DND-41 (cell line): ENCODE measurements at regions not wholly inside any gene's neighbourhood (a gene's known extent, or its start where the extent isn't known, plus 50 kb on each side); places are given as distances from the start of the nearest gene placed in this dataset.
"Not testable (repeated sequence)": the region's sequence is repeated elsewhere in the genome, so short reads cannot be mapped to it uniquely, and the experiment has no call there.

ENCODE experiments used
- ATAC-seq: fragments of 200-7000 bp; cut with Tn5 transposase; 3 replicates; pipeline ENCODE4 v1.9.1; 2021; ENCODE audit warnings: low read depth; ENCODE audit not compliant: insufficient read depth
- DNase-seq: peaks from one replicate; pipeline ENCODE4 v3.0.0-alpha.2; 2020
- H2AFZ ChIP-seq: 2 replicates; pipeline ENCODE4 v1.6.0; 2012; ENCODE audit warnings: low read depth, low read length
- H3K27ac ChIP-seq: 2 replicates; pipeline ENCODE4 v1.5.1; 2012; ENCODE audit warnings: low read length, inconsistent platforms
- H3K27me3 ChIP-seq: fragments of 200-600 bp; sonication (generic); 2 replicates; pipeline ENCODE4 v1.6.0; 2012; ENCODE audit warnings: low read length, mild to moderate bottlenecking, inconsistent platforms; ENCODE audit not compliant: insufficient read depth, poor library complexity
- H3K36me3 ChIP-seq: 2 replicates; pipeline ENCODE4 v1.5.1; 2012; ENCODE audit warnings: low read length, inconsistent platforms; ENCODE audit not compliant: insufficient read depth
- H3K4me1 ChIP-seq: 2 replicates; pipeline ENCODE4 v1.5.1; 2012; ENCODE audit warnings: mild to moderate bottlenecking, low read length; ENCODE audit not compliant: insufficient read depth
- H3K4me2 ChIP-seq: 2 replicates; pipeline ENCODE4 v1.6.0; 2012; ENCODE audit warnings: mild to moderate bottlenecking, moderate library complexity, low read length, inconsistent platforms; ENCODE audit not compliant: insufficient read depth
- H3K4me3 ChIP-seq, 2 experiments: fragments of 200-600 bp in 1 of 2; shearing (Covaris generic) in 1 of 2; 2 replicates each; pipeline ENCODE4 v1.5.1; 2012 to 2016; ENCODE audit warnings: inconsistent platforms in 2 of 2, low read length in 2 of 2, mild to moderate bottlenecking in 2 of 2, low read depth in 1 of 2, moderate library complexity in 1 of 2
- H3K79me2 ChIP-seq: 2 replicates; pipeline ENCODE4 v1.6.0; 2012; ENCODE audit warnings: low read length, inconsistent platforms; ENCODE audit not compliant: insufficient read depth
- H3K9ac ChIP-seq: 2 replicates; pipeline ENCODE4 v1.6.0; 2012; ENCODE audit warnings: low read depth, mild to moderate bottlenecking, inconsistent platforms, low read length, moderate library complexity
- H3K9me3 ChIP-seq: 2 replicates; pipeline ENCODE4 v1.5.1; 2012; ENCODE audit warnings: low read length, moderate library complexity, mild to moderate bottlenecking, inconsistent platforms; ENCODE audit not compliant: insufficient read depth, severe bottlenecking
- H4K20me1 ChIP-seq: 2 replicates; pipeline ENCODE4 v1.6.0; 2012; ENCODE audit warnings: low read length; ENCODE audit not compliant: insufficient read depth
- CTCF ChIP-seq: IDR thresholded peaks from 2 replicates; pipeline ENCODE4 v1.5.1; 2012; ENCODE audit warnings: borderline replicate concordance, low read length, moderate library complexity, mild to moderate bottlenecking; ENCODE audit not compliant: poor library complexity, severe bottlenecking; ENCODE audit errors: extremely low read depth
- EZH2 ChIP-seq: IDR thresholded peaks from 3 replicates; pipeline ENCODE4 v1.6.1; 2012; ENCODE audit warnings: borderline replicate concordance, low read depth, mild to moderate bottlenecking, moderate library complexity, low read length, inconsistent platforms; ENCODE audit not compliant: severe bottlenecking

DNA sequence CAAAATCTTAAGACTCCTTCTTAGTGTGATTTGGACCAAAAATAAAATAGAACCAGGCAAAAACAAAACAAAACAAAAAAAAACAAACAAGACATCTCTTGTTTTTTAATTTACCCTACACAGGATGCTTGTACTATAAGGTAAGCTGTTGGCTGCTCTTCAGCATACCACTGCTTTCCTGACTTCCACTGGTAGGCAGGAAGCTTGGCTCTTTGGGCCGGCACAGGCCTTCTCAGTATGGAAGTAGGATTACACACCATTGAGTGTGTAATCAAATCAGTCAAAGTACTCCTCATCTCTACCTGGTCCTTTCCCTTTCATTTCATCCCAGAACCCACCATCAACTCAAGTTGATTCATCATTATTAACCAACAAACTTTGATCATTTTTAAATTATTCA lies 61.9 kb upstream of the RGS1 start:
- peak overlapping the region; percentile 32; the same call in 1 of the 2 replicates for H3K9ac ChIP-seq
- H3K79me2 ChIP-seq = peaks cover 18% of the 10 kb centered on the region
- no peaks in the 10 kb centered on the region for H4K20me1 ChIP-seq
- DNase-seq (peak; percentile 42), ATAC-seq (no peak)
- no peaks in the 10 kb centered on the region for H3K36me3 ChIP-seq
- TF ChIP-seq EZH2 (no peak), CTCF (no peak)
- no peaks in the 10 kb centered on the region for H3K27me3 ChIP-seq
- H3K4me1 ChIP-seq = peaks cover 91% of the 10 kb centered on the region
- H3K4me3 ChIP-seq = no peak overlapping the region
- H3K9me3 ChIP-seq = no peaks in the 10 kb centered on the region
- H2AFZ ChIP-seq = no peak overlapping the region
- peak overlapping the region; percentile 97 for H3K27ac ChIP-seq
- 0 out of 2 replicates have a peak overlapping the region, but pooled peaks have one; percentile 9 for H3K4me2 ChIP-seq

- Histone ChIP-seq H3K4me2 (peak overlapping the region; percentile 56), H3K27me3 (no peaks in the 10 kb centered on the region), H2AFZ (no peak overlapping the region), H3K9me3 (no peaks in the 10 kb centered on the region), H3K4me3 (peak overlapping the region in 1 of 2 experiments; percentile 44; a peak in 1 of 4 replicates), H4K20me1 (no peaks in the 10 kb centered on the region), H3K4me1 (peaks cover 95% of the 10 kb centered on the region), H3K79me2 (peaks cover 20% of the 10 kb centered on the region), H3K27ac (peak overlapping the region; percentile 97), H3K9ac (peak overlapping the region; percentile 67), H3K36me3 (no peaks in the 10 kb centered on the region)
- TF ChIP-seq EZH2 = no peak
- no peak for TF ChIP-seq CTCF
- ATAC-seq = peak; percentile 94
- DNase-seq = peak; percentile 87
Observed at GRCh38 chr1:192516776-192517297, 58.7 kb upstream of the RGS1 start.

DNA sequence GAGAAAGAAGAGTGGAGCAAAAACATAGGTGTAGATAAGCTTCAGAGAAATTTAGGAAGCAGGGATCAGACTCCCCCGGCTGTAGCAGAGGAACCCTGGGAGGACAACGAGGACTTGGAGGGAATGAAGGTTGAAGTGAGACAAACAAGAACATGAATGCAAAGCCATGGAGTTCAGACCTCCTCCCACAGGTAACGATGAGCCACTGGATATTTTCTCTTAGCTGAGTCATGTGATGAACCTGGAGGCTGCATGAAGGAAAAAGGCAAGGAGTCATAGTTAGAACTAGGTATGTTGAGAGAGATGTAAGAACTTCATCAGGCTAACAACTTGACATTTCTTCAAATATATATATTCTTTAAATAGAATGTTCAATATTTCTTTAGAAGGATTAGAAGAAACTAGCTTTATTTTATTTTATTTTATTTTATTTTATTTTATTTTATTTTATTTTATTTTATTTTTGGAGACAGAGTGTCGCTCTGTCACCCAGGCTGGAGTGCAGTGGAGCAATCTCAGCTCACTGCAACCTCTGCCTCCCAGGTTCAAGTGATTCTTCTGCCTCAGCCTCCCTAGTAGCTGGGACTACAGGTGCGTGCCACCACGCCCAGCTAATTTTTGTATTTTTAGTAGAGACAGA lies 57.7 kb upstream of the RGS1 start:
- H3K9me3 ChIP-seq, H3K27me3 ChIP-seq, H3K36me3 ChIP-seq, H4K20me1 ChIP-seq, ATAC-seq, DNase-seq: not testable (repeated sequence)
- peak overlapping the region; percentile 18; the same call in 1 of the 2 replicates for H2AFZ ChIP-seq
- peaks cover 95% of the 10 kb centered on the region for H3K4me1 ChIP-seq
- H3K9ac ChIP-seq = peak overlapping the region; percentile 57
- H3K27ac ChIP-seq = peak overlapping the region; percentile 92
- H3K79me2 ChIP-seq = peaks cover 16% of the 10 kb centered on the region
- H3K4me2 ChIP-seq = peak overlapping the region; percentile 56
- peak overlapping the region in 1 of 2 experiments; percentile 39; a peak in 2 of 4 replicates for H3K4me3 ChIP-seq

DNA sequence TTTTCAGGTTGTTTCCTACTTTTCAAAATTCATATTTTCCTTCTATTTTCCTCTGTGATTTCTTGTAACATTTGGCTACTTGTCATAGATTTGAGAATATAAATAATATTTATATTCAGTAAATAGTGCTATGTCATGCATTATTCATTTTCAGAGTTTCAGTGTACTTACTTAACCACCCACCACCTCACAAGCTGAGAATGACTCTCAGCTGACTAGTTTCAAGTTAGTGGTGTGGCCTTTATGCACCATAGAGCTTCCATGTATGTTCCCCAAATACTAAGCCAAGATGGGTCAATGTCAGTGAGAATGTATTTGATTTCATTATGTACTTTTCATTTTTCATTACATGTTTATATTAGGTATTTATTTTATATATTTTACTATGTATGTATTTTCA lies 56.9 kb upstream of the RGS1 start:
- H3K9me3 ChIP-seq = no peaks in the 10 kb centered on the region
- H3K4me3 ChIP-seq = no peak overlapping the region
- no peak for TF ChIP-seq EZH2
- TF ChIP-seq CTCF = no peak
- H2AFZ ChIP-seq = no peak overlapping the region
- H3K4me2 ChIP-seq = no peak overlapping the region
- H3K36me3 ChIP-seq = no peaks in the 10 kb centered on the region
- peaks cover 16% of the 10 kb centered on the region for H3K79me2 ChIP-seq
- no peaks in the 10 kb centered on the region for H3K27me3 ChIP-seq
- no peaks in the 10 kb centered on the region for H4K20me1 ChIP-seq
- no peak overlapping the region for H3K9ac ChIP-seq
- H3K4me1 ChIP-seq = peaks cover 88% of the 10 kb centered on the region
- peak overlapping the region; percentile 57 for H3K27ac ChIP-seq
- no peak for ATAC-seq
- DNase-seq = no peak
